SK-N-SH (cell line): ENCODE measurements at regions not wholly inside any gene's neighbourhood (a gene's known extent, or its start where the extent isn't known, plus 50 kb on each side); places are given as distances from the start of the nearest gene placed in this dataset.

ENCODE experiments used
- CTCF ChIP-seq: fragments of 200-600 bp; sonication (generic); IDR thresholded peaks from 2 replicates; pipeline ENCODE4 v1.6.1; 2017; ENCODE audit warnings: antibody characterized with exemption, mild to moderate bottlenecking, moderate library complexity
- EZH2phosphoT487 ChIP-seq: fragments of 200-600 bp; sonication (generic); IDR thresholded peaks from 2 replicates; pipeline ENCODE4 v1.6.1; 2017; ENCODE audit warnings: low read depth, mixed run types, mild to moderate bottlenecking, antibody characterized with exemption, moderate library complexity, borderline replicate concordance
- NRF1 ChIP-seq: IDR thresholded peaks from 2 replicates; pipeline ENCODE4 v1.6.1; 2012; ENCODE audit warnings: low read depth, mild to moderate bottlenecking, low read length
- POLR2AphosphoS5 ChIP-seq: IDR thresholded peaks from 2 replicates; pipeline ENCODE4 v1.6.1; 2012; ENCODE audit warnings: low read depth, low read length
- RXRA ChIP-seq: IDR thresholded peaks from 2 replicates; pipeline ENCODE4 v1.4.0; 2012; ENCODE audit warnings: low read depth, mild to moderate bottlenecking, borderline replicate concordance
- SIN3A ChIP-seq: IDR thresholded peaks from 2 replicates; pipeline ENCODE4 v1.6.1; 2012; ENCODE audit warnings: low read depth, mild to moderate bottlenecking, low read length, moderate library complexity, borderline replicate concordance
- TAF1 ChIP-seq: IDR thresholded peaks from 2 replicates; pipeline ENCODE4 v1.6.1; 2012; ENCODE audit warnings: low read depth, mild to moderate bottlenecking, low read length, moderate library complexity, borderline replicate concordance
- TCF12 ChIP-seq: IDR thresholded peaks from 2 replicates; pipeline ENCODE4 v1.4.0; 2012

- TF ChIP-seq EZH2phosphoT487 (no peak), CTCF (no peak), POLR2AphosphoS5 (no peak), TAF1 (no peak), RXRA (no peak), TCF12 (no peak), SIN3A (no peak), NRF1 (no peak)
These were observed 323.4 kb upstream of the NRP1 start for GRCh38 chr10:33657913-33658312.
